ENCODE measurements at regions not wholly inside any gene's neighbourhood (a gene's known extent, or its start where the extent isn't known, plus 50 kb on each side); places are given as distances from the start of the nearest gene placed in this dataset.

DNA sequence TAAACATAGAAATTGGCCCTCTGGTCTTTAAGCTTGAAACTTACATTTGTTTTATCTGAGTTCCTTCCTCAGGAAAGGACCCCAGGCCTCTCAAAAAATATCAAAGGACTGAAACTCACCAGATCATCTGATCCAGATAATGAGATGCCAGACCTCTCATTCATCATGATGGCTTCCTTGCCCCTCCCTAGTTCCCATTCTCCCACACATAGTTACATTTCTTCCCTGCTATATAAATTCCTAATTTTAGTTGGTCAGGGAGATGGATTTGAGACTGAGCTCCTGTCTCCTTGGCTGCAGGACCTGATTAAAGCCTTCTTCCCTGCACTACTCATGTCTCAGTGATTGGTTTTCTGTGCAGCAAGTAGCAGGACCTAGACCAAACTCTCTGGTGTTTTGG is 119.4 kb upstream of the SPIN1 start:
- TF ChIP-seq CTCF (conservative IDR thresholded peaks at IDR 0.05) = no peak
- no peak overlapping the region for H3K27ac Mint-ChIP-seq (ENCODE audit: unreplicated experiment)

DNA sequence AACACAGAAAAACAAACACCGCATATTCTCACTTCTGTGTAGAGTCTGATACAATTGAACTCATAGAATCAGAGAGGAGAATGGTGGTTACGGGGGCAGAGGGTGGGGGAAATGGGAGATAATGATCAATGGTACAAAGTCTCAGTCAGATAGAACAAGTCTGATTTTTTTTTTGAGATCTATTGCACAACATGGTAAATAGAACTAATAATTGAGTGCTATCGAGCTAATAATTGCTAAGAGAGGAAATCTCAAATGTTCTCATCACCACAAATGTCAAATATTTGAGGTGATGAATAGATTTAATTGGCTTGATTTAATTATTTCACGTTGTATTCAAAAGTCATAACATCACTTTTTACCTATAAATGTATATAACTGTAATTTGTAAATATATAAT is 121.0 kb upstream of the SPIN1 start:
- Mint-ChIP-seq H3K27ac (ENCODE audit: unreplicated experiment) (no peak overlapping the region), H3K9me3 (no peaks in the 10 kb centered on the region), H3K4me1 (no peaks in the 10 kb centered on the region), H3K4me3 (no peak overlapping the region), H3K27me3 (ENCODE audit: low read depth) (no peaks in the 10 kb centered on the region), H3K36me3 (ENCODE audit: low read depth) (no peaks in the 10 kb centered on the region)
- no peak for TF ChIP-seq CTCF (conservative IDR thresholded peaks at IDR 0.05)
- DNase-seq (ENCODE audit: low read depth, low spot score) = no peak

More for the DNA sequence above, 119.4 kb upstream of the SPIN1 start:
- Mint-ChIP-seq H3K4me1 (no peaks in the 10 kb centered on the region), H3K36me3 (ENCODE audit: low read depth) (no peaks in the 10 kb centered on the region), H3K4me3 (no peak overlapping the region), H3K27me3 (ENCODE audit: low read depth) (no peaks in the 10 kb centered on the region), H3K9me3 (no peaks in the 10 kb centered on the region)
- no peak for DNase-seq (ENCODE audit: low read depth, low spot score)

DNA sequence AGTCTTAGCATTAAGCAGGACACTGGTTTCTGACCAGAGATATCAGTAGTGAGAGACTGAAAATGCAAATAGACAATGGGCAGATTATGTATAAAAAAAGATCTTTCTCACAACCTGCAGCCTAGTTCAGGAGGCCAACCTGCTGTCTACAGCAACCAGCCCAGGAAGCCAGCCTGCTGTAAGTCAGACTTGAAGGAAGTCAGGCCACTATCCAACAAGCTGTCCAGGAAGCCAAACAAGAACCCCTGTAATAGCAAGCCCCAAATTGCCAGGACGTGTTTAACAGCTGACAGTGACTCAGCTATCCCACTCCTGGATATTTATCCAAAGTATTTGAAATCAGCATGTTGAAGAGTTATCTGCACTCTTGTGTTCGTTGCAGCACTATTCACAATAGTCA is 121.8 kb upstream of the SPIN1 start:
- Mint-ChIP-seq H3K4me3 (no peak overlapping the region), H3K9me3 (no peaks in the 10 kb centered on the region), H3K27me3 (ENCODE audit: low read depth) (no peaks in the 10 kb centered on the region), H3K4me1 (no peaks in the 10 kb centered on the region), H3K36me3 (ENCODE audit: low read depth) (no peaks in the 10 kb centered on the region), H3K27ac (ENCODE audit: unreplicated experiment) (no peak overlapping the region)
- DNase-seq (ENCODE audit: low read depth, low spot score) = no peak
- no peak for TF ChIP-seq CTCF (conservative IDR thresholded peaks at IDR 0.05)

DNA sequence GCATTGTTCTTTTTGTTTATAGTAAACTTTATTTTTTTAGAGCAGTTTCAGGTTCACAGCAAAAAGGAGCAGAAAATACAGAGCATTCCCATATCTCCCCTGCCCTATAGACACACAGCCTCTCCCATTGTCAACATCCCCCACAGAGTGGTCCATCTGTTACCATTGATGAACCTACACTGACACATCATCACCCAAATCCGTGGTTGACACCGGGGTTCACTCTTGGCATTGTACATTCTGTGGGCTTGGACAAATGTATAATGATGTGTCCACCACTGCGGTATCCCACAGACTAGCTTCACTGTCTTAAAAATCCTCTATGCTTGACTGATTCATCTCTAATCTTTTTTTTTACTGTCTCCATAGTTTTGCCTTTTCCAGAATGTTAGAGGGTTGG is 120.7 kb upstream of the SPATA31C2 start:
- no peak for DNase-seq (ENCODE audit: low read depth, low spot score)
- no peaks in the 10 kb centered on the region for H3K9me3 Mint-ChIP-seq
- H3K4me3 Mint-ChIP-seq = no peak overlapping the region
- no peak for TF ChIP-seq CTCF (conservative IDR thresholded peaks at IDR 0.05)
- H3K4me1 Mint-ChIP-seq = peaks cover 17% of the 10 kb centered on the region
- no peaks in the 10 kb centered on the region for H3K27me3 Mint-ChIP-seq (ENCODE audit: low read depth)
- no peak overlapping the region for H3K27ac Mint-ChIP-seq (ENCODE audit: unreplicated experiment)
- H3K36me3 Mint-ChIP-seq (ENCODE audit: low read depth) = no peaks in the 10 kb centered on the region

- Mint-ChIP-seq H3K36me3 (ENCODE audit: low read depth) (no peaks in the 10 kb centered on the region), H3K9me3 (no peaks in the 10 kb centered on the region), H3K4me3 (no peak overlapping the region), H3K27me3 (ENCODE audit: low read depth) (no peaks in the 10 kb centered on the region), H3K27ac (ENCODE audit: unreplicated experiment) (peak overlapping the region; percentile 57), H3K4me1 (peaks cover 17% of the 10 kb centered on the region)
- no peak for DNase-seq (ENCODE audit: low read depth, low spot score)
- no peak for TF ChIP-seq CTCF (conservative IDR thresholded peaks at IDR 0.05)
These were observed 120.3 kb upstream of the SPATA31C2 start for GRCh38 chr9:88258601-88259000.

GRCh38 chr9:88258024-88258423 is 119.7 kb upstream of the SPATA31C2 start:
- H3K4me3 Mint-ChIP-seq = no peak overlapping the region
- H3K36me3 Mint-ChIP-seq (ENCODE audit: low read depth) = no peaks in the 10 kb centered on the region
- no peak for DNase-seq (ENCODE audit: low read depth, low spot score)
- no peaks in the 10 kb centered on the region for H3K27me3 Mint-ChIP-seq (ENCODE audit: low read depth)
- H3K27ac Mint-ChIP-seq (ENCODE audit: unreplicated experiment) = no peak overlapping the region
- H3K9me3 Mint-ChIP-seq = peaks cover 2% of the 10 kb centered on the region
- TF ChIP-seq CTCF (conservative IDR thresholded peaks at IDR 0.05) = no peak
- H3K4me1 Mint-ChIP-seq = peaks cover 17% of the 10 kb centered on the region
